IMR-90 (cell line): ENCODE measurements at regions not wholly inside any gene's neighbourhood (a gene's known extent, or its start where the extent isn't known, plus 50 kb on each side); places are given as distances from the start of the nearest gene placed in this dataset.

ENCODE experiments used
- ATAC-seq: fragments of 200-7000 bp; cut with Tn5 transposase; 2 replicates; pipeline ENCODE4 v1.9.1; 2020; ENCODE audit warnings: low read depth, mild to moderate bottlenecking, moderate library complexity
- BruUV-seq: library from RNA; stranded (reverse); fragments of 400-500 nt; replicated peaks from 2 replicates; lab custom pipeline; 2021; lab: Mats Ljungman, UMichigan
- CTCF ChIA-PET: fragments of 300-600 bp; formaldehyde crosslinking; extraction: SDS; loops from one replicate; lab custom pipeline; 2021; ENCODE audit warnings: antibody characterized with exemption; lab: Yijun Ruan, JAX
- POLR2A ChIA-PET: fragments of 300-600 bp; sonication (Branson Sonifier 250); formaldehyde crosslinking; loops from one replicate; lab custom pipeline; 2022; ENCODE audit warnings: antibody characterized with exemption; ENCODE audit not compliant: unreplicated experiment; lab: Charles Lee
- DNase-seq: peaks from one replicate; pipeline ENCODE4 v3.0.0; 2013
- H2AFZ ChIP-seq: replicated peaks from 2 replicates; pipeline ENCODE3; 2013; ENCODE audit warnings: low read length, mild to moderate bottlenecking; ENCODE audit not compliant: poor library complexity
- H2AK5ac ChIP-seq: 2 replicates; pipeline ENCODE4 v1.6.1; 2013; ENCODE audit warnings: low read depth, low read length, inconsistent platforms
- H2AK9ac ChIP-seq: replicated peaks from 2 replicates; pipeline ENCODE3; 2013; ENCODE audit warnings: mild to moderate bottlenecking, low read depth, low read length, moderate library complexity; ENCODE audit not compliant: poor library complexity
- H2BK120ac ChIP-seq: 2 replicates; pipeline ENCODE4 v1.6.1; 2013; ENCODE audit warnings: low read depth, low read length, inconsistent platforms
- H2BK15ac ChIP-seq: 3 replicates; pipeline ENCODE4 v1.6.1; 2013; ENCODE audit warnings: low read depth, low read length, inconsistent platforms
- H2BK20ac ChIP-seq: 2 replicates; pipeline ENCODE4 v1.6.1; 2013; ENCODE audit warnings: low read depth, mild to moderate bottlenecking, inconsistent platforms, low read length, moderate library complexity
- H2BK5ac ChIP-seq: 2 replicates; pipeline ENCODE4 v1.6.1; 2013; ENCODE audit warnings: mild to moderate bottlenecking, low read depth, low read length, inconsistent platforms; ENCODE audit not compliant: poor library complexity, severe bottlenecking
- H3K14ac ChIP-seq: replicated peaks from 2 replicates; pipeline ENCODE4 v1.6.1; 2013; ENCODE audit warnings: low read depth, low read length, inconsistent platforms
- H3K18ac ChIP-seq: 2 replicates; pipeline ENCODE4 v1.6.1; 2013; ENCODE audit warnings: low read depth, low read length, control low read depth
- H3K23ac ChIP-seq: 2 replicates; pipeline ENCODE4 v1.6.1; 2013; ENCODE audit warnings: low read depth, low read length, inconsistent platforms
- H3K27ac ChIP-seq: 2 replicates; pipeline ENCODE4 v1.5.1; 2013; ENCODE audit warnings: mild to moderate bottlenecking, control low read depth, low read length; ENCODE audit not compliant: insufficient read depth
- H3K27me3 ChIP-seq: 2 replicates; pipeline ENCODE4 v1.6.1; 2013; ENCODE audit warnings: low read length; ENCODE audit not compliant: control insufficient read depth, insufficient read depth
- H3K36me3 ChIP-seq: 2 replicates; pipeline ENCODE4 v1.6.1; 2013; ENCODE audit warnings: low read length, mixed read lengths; ENCODE audit not compliant: control insufficient read depth, insufficient read depth
- H3K4ac ChIP-seq: 2 replicates; pipeline ENCODE4 v1.6.1; 2013; ENCODE audit warnings: low read depth, low read length, inconsistent platforms
- H3K4me1 ChIP-seq: 2 replicates; pipeline ENCODE4 v1.6.1; 2013; ENCODE audit warnings: low read length, mixed read lengths; ENCODE audit not compliant: control insufficient read depth, insufficient read depth
- H3K4me2 ChIP-seq: 2 replicates; pipeline ENCODE4 v1.6.1; 2013; ENCODE audit warnings: low read depth, mild to moderate bottlenecking, control low read depth, low read length, moderate library complexity
- H3K4me3 ChIP-seq: 2 replicates; pipeline ENCODE4 v1.5.1; 2013; ENCODE audit warnings: low read depth, mild to moderate bottlenecking, control low read depth, low read length, moderate library complexity; ENCODE audit not compliant: insufficient read depth
- H3K56ac ChIP-seq: 2 replicates; pipeline ENCODE4 v1.6.1; 2013; ENCODE audit warnings: low read length, inconsistent platforms; ENCODE audit not compliant: insufficient read depth; ENCODE audit errors: extremely low read depth
- H3K79me1 ChIP-seq, 2 experiments: 2 replicates each; pipeline ENCODE4 v1.6.1; 2013; ENCODE audit warnings: low read length in 2 of 2, inconsistent platforms in 1 of 2, low read depth in 1 of 2
- H3K9ac ChIP-seq: 2 replicates; pipeline ENCODE4 v1.6.1; 2013; ENCODE audit warnings: low read depth, low read length, control low read depth
- H3K9me1 ChIP-seq: 2 replicates; pipeline ENCODE4 v1.6.1; 2013; ENCODE audit warnings: low read length, inconsistent platforms; ENCODE audit not compliant: insufficient read depth
- H3K9me3 ChIP-seq: 2 replicates; pipeline ENCODE4 v1.6.1; 2013; ENCODE audit warnings: low read length; ENCODE audit not compliant: control insufficient read depth, insufficient read depth
- H4K20me1 ChIP-seq: 2 replicates; pipeline ENCODE4 v1.6.1; 2013; ENCODE audit warnings: low read length, inconsistent platforms; ENCODE audit not compliant: insufficient read depth
- H4K5ac ChIP-seq: 2 replicates; pipeline ENCODE4 v1.6.1; 2013; ENCODE audit warnings: mild to moderate bottlenecking, low read depth, low read length, control low read depth
- H4K8ac ChIP-seq, 2 experiments: 2 replicates each; pipeline ENCODE4 v1.6.1; 2013; ENCODE audit warnings: low read depth in 2 of 2, low read length in 2 of 2, control low read depth in 1 of 2, inconsistent platforms in 1 of 2
- H4K91ac ChIP-seq: 2 replicates; pipeline ENCODE4 v1.6.1; 2013; ENCODE audit warnings: low read depth, low read length, inconsistent platforms; ENCODE audit not compliant: insufficient read depth
- BHLHE40 ChIP-seq: fragments of 150-350 bp; IDR thresholded peaks from 2 replicates; pipeline ENCODE4 v1.6.1; 2016; ENCODE audit warnings: mild to moderate bottlenecking, low read depth, low read length
- CEBPB ChIP-seq: IDR thresholded peaks from 2 replicates; pipeline ENCODE4 v1.6.1; 2012; ENCODE audit warnings: low read depth, low read length, improper control_type of control experiment
- CHD1 ChIP-seq: IDR thresholded peaks from 2 replicates; pipeline ENCODE4 v1.6.1; 2012; ENCODE audit warnings: low read depth, low read length, improper control_type of control experiment
- MAFK ChIP-seq: IDR thresholded peaks from 2 replicates; pipeline ENCODE4 v1.6.1; 2012; ENCODE audit warnings: low read depth, low read length, improper control_type of control experiment
- MAZ ChIP-seq: IDR thresholded peaks from 2 replicates; pipeline ENCODE4 v1.6.1; 2012; ENCODE audit warnings: low read depth, mild to moderate bottlenecking, low read length, improper control_type of control experiment, moderate library complexity, borderline replicate concordance
- POLR2A ChIP-seq: IDR thresholded peaks from 2 replicates; pipeline ENCODE4 v1.6.1; 2012; ENCODE audit warnings: mild to moderate bottlenecking, low read depth, low read length
- RAD21 ChIP-seq: IDR thresholded peaks from 2 replicates; pipeline ENCODE4 v1.6.1; 2012; ENCODE audit warnings: low read length, improper control_type of control experiment
- RFX5 ChIP-seq: IDR thresholded peaks from 2 replicates; pipeline ENCODE4 v1.8.0; 2012; ENCODE audit warnings: low read depth, mild to moderate bottlenecking, low read length, moderate library complexity
- SMC3 ChIP-seq: fragments of 150-350 bp; IDR thresholded peaks from 2 replicates; pipeline ENCODE4 v1.6.1; 2016; ENCODE audit warnings: low read depth, mild to moderate bottlenecking, antibody characterized with exemption, low read length, moderate library complexity
- WGBS, 2 experiments: methylation state at CpG; one replicate each; pipeline versions ENCODE4 v1.1.5 to v1.1.7; 2013; ENCODE audit warnings: missing lambda C conversion rate in 2 of 2; ENCODE audit not compliant: insufficient read length in 1 of 2; ENCODE audit errors: extremely low coverage in 2 of 2; 5-methylcytosine and 5-hydroxymethylcytosine counted together
- dilution Hi-C: fragments of 300-500 bp; cut with HindIII; formaldehyde crosslinking; loops from one replicate; pipeline ENCODE4 v1.14.3; 2018; ENCODE audit warnings: low sequenced_read_pairs; ENCODE audit not compliant: unreplicated experiment
- in situ Hi-C: fragments of 300-500 bp; cut with MboI; formaldehyde crosslinking; loops from 3 replicates; pipeline ENCODE4 v1.14.3; 2019; ENCODE audit warnings: low sequenced_read_pairs, inconsistent platforms, mixed read lengths
- intact Hi-C: fragments of 100-400 bp; cut with micrococcal nuclease; formaldehyde crosslinking; loops from 2 replicates; pipeline ENCODE4 v1.10.0; 2022
- TF ChIP-seq, protein P1 (sequence below): fragments of 150-350 bp; IDR thresholded peaks from 2 replicates; pipeline ENCODE4 v1.6.1; 2016; ENCODE audit warnings: low read depth, mild to moderate bottlenecking, low read length, moderate library complexity, borderline replicate concordance
- TF ChIP-seq, protein P2 (sequence below): conservative IDR thresholded peaks from 2 replicates; pipeline ENCODE4 v1.5.1; 2012; ENCODE audit warnings: mild to moderate bottlenecking, low read depth, low read length, improper control_type of control experiment

DNA sequence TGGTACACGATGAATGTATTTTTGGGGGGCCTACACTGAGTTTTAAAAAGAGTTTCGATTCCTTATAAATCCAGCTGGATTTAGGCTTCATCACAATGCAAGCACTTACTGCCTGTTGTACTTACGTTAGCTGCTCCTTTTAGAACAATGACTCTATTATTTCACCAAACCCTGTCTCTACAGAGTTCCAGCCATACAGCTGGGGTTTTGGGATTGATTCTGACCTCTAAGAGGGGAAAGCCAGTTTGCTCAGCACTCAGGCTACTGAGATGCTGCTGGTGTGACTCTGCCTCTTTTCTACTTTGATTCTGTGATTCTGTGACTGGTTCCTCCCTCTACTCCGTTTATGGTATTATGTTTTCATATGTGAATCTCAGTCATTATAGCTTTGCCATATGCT lies 329.7 kb downstream of the ABCC12 start:
- intact Hi-C loops: no loop called here

More for the DNA sequence above, 329.7 kb downstream of the ABCC12 start:
- ATAC-seq (no peak), DNase-seq (no peak)
- H2BK120ac ChIP-seq: no peak overlapping the region
- H2BK20ac ChIP-seq: no peak overlapping the region
- TF ChIP-seq CHD1 (no peak), RAD21 (no peak), RFX5 (no peak), POLR2A (no peak), CEBPB (no peak), MAZ (no peak), MAFK (no peak), SMC3 (no peak), BHLHE40 (no peak)
- TF ChIP-seq, protein P1, sequence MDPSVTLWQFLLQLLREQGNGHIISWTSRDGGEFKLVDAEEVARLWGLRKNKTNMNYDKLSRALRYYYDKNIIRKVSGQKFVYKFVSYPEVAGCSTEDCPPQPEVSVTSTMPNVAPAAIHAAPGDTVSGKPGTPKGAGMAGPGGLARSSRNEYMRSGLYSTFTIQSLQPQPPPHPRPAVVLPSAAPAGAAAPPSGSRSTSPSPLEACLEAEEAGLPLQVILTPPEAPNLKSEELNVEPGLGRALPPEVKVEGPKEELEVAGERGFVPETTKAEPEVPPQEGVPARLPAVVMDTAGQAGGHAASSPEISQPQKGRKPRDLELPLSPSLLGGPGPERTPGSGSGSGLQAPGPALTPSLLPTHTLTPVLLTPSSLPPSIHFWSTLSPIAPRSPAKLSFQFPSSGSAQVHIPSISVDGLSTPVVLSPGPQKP: no peak
- TF ChIP-seq, protein P2, sequence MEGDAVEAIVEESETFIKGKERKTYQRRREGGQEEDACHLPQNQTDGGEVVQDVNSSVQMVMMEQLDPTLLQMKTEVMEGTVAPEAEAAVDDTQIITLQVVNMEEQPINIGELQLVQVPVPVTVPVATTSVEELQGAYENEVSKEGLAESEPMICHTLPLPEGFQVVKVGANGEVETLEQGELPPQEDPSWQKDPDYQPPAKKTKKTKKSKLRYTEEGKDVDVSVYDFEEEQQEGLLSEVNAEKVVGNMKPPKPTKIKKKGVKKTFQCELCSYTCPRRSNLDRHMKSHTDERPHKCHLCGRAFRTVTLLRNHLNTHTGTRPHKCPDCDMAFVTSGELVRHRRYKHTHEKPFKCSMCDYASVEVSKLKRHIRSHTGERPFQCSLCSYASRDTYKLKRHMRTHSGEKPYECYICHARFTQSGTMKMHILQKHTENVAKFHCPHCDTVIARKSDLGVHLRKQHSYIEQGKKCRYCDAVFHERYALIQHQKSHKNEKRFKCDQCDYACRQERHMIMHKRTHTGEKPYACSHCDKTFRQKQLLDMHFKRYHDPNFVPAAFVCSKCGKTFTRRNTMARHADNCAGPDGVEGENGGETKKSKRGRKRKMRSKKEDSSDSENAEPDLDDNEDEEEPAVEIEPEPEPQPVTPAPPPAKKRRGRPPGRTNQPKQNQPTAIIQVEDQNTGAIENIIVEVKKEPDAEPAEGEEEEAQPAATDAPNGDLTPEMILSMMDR: no peak
- H3K9ac ChIP-seq: no peak overlapping the region
- no peaks in the 10 kb centered on the region for H3K9me1 ChIP-seq
- CTCF ChIA-PET: no interaction called here
- no peaks in the 10 kb centered on the region for H3K79me1 ChIP-seq
- H3K9me3 ChIP-seq: no peaks in the 10 kb centered on the region
- dilution Hi-C loops (no loop called here), in situ Hi-C loops (no loop called here)
- no peak overlapping the region for H3K4me2 ChIP-seq
- H3K4me3 ChIP-seq: no peak overlapping the region
- H3K23ac ChIP-seq: no peak overlapping the region
- no peak overlapping the region for H2AK5ac ChIP-seq
- POLR2A ChIA-PET: no interaction called here
- H4K91ac ChIP-seq: no peak overlapping the region
- no peak overlapping the region for H4K5ac ChIP-seq
- BruUV-seq: no TSS peak
- no peak overlapping the region for H2AFZ ChIP-seq
- no peak overlapping the region for H3K56ac ChIP-seq
- H4K8ac ChIP-seq: no peak overlapping the region
- no peaks in the 10 kb centered on the region for H4K20me1 ChIP-seq
- peaks cover 2% of the 10 kb centered on the region; the same call in 1 of the 2 replicates for H3K27me3 ChIP-seq
- H2BK5ac ChIP-seq: no peak overlapping the region
- no CpG with 5 or more reads among the region's 4 CpGs for WGBS, 2 experiments
- no peaks in the 10 kb centered on the region for H3K36me3 ChIP-seq
- H3K18ac ChIP-seq: no peak overlapping the region
- H3K4ac ChIP-seq: no peak overlapping the region
- no peak overlapping the region for H2AK9ac ChIP-seq
- no peak overlapping the region for H3K14ac ChIP-seq
- H2BK15ac ChIP-seq: no peak overlapping the region
- H3K4me1 ChIP-seq: no peaks in the 10 kb centered on the region
- no peak overlapping the region for H3K27ac ChIP-seq
